PFSK-1 (cell line): ENCODE measurements at regions not wholly inside any gene's neighbourhood (a gene's known extent, or its start where the extent isn't known, plus 50 kb on each side); places are given as distances from the start of the nearest gene placed in this dataset.

Experiments
- POLR2AphosphoS5 ChIP-seq: IDR thresholded peaks from 2 replicates; pipeline ENCODE4 v1.6.1; 2012; ENCODE audit warnings: low read depth, mild to moderate bottlenecking, control low read depth, low read length, moderate library complexity
- SIN3A ChIP-seq: IDR thresholded peaks from 2 replicates; pipeline ENCODE4 v1.6.1; 2012; ENCODE audit warnings: mild to moderate bottlenecking, low read length, moderate library complexity, borderline replicate concordance; ENCODE audit not compliant: insufficient read depth
- TAF1 ChIP-seq: IDR thresholded peaks from 2 replicates; pipeline ENCODE4 v1.6.1; 2012; ENCODE audit warnings: low read length, control low read depth, borderline replicate concordance; ENCODE audit not compliant: insufficient read depth
- TF ChIP-seq, protein P1 (sequence below), 2 experiments: IDR thresholded peaks; 2 replicates each; pipeline versions ENCODE4 v1.6.1 to v1.8.0; 2011 to 2012; ENCODE audit warnings: low read depth in 2 of 2, low read length in 2 of 2, control low read depth in 1 of 2, inconsistent platforms in 1 of 2, mild to moderate bottlenecking in 1 of 2, moderate library complexity in 1 of 2; ENCODE audit not compliant: insufficient read depth in 1 of 2

GRCh38 chr1:187460093-187460492 lies 631.3 kb downstream of the PLA2G4A start:
- TF ChIP-seq, protein P1, sequence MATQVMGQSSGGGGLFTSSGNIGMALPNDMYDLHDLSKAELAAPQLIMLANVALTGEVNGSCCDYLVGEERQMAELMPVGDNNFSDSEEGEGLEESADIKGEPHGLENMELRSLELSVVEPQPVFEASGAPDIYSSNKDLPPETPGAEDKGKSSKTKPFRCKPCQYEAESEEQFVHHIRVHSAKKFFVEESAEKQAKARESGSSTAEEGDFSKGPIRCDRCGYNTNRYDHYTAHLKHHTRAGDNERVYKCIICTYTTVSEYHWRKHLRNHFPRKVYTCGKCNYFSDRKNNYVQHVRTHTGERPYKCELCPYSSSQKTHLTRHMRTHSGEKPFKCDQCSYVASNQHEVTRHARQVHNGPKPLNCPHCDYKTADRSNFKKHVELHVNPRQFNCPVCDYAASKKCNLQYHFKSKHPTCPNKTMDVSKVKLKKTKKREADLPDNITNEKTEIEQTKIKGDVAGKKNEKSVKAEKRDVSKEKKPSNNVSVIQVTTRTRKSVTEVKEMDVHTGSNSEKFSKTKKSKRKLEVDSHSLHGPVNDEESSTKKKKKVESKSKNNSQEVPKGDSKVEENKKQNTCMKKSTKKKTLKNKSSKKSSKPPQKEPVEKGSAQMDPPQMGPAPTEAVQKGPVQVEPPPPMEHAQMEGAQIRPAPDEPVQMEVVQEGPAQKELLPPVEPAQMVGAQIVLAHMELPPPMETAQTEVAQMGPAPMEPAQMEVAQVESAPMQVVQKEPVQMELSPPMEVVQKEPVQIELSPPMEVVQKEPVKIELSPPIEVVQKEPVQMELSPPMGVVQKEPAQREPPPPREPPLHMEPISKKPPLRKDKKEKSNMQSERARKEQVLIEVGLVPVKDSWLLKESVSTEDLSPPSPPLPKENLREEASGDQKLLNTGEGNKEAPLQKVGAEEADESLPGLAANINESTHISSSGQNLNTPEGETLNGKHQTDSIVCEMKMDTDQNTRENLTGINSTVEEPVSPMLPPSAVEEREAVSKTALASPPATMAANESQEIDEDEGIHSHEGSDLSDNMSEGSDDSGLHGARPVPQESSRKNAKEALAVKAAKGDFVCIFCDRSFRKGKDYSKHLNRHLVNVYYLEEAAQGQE (IDR thresholded peaks at IDR 0.05; ENCODE audit: insufficient read depth in 1 of 2, low read depth in 2 of 2, low read length in 2 of 2) = no peak
- TF ChIP-seq POLR2AphosphoS5 = no peak
- no peak for TF ChIP-seq TAF1
- TF ChIP-seq SIN3A = no peak
